ENCODE measurements at regions not wholly inside any gene's neighbourhood (a gene's known extent, or its start where the extent isn't known, plus 50 kb on each side); places are given as distances from the start of the nearest gene placed in this dataset.
A peak's percentile ranks its signal among the peaks of the same experiment; 100 is the strongest.
"Not testable (repeated sequence)": the region's sequence is repeated elsewhere in the genome, so short reads cannot be mapped to it uniquely, and the experiment has no call there.

DNA sequence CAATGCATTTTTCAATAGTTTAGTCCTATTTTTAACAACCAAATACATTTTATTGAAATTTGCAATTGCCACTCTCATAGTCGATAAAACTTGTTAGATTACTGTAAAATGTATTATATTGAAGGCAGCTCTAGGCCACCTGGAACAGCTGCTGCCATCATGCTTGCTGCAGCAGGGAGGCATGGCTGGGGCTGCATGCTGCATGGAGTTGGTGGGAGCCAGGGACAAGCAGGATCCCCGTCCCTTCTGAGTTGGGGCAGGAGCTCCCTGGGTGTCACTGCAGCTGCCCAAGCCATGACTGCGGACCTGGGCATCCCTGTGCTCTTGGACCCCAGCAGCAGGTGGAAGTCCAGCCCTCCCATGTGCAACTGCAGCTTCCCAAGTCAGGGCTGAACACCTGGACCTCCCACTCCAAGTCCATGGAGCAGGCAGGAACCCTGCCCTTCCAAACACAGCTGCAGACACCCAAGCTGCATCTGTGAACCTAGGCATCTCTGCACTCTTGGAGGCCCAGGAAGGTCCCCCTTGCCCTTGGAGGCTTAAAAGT, 742.0 kb downstream of the ZBBX start:
- TF ChIP-seq, protein P1, sequence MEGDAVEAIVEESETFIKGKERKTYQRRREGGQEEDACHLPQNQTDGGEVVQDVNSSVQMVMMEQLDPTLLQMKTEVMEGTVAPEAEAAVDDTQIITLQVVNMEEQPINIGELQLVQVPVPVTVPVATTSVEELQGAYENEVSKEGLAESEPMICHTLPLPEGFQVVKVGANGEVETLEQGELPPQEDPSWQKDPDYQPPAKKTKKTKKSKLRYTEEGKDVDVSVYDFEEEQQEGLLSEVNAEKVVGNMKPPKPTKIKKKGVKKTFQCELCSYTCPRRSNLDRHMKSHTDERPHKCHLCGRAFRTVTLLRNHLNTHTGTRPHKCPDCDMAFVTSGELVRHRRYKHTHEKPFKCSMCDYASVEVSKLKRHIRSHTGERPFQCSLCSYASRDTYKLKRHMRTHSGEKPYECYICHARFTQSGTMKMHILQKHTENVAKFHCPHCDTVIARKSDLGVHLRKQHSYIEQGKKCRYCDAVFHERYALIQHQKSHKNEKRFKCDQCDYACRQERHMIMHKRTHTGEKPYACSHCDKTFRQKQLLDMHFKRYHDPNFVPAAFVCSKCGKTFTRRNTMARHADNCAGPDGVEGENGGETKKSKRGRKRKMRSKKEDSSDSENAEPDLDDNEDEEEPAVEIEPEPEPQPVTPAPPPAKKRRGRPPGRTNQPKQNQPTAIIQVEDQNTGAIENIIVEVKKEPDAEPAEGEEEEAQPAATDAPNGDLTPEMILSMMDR (conservative IDR thresholded peaks at IDR 0.05; ENCODE audit: low read depth, low read length) = no peak
- H3K4me3 ChIP-seq (ENCODE audit: low read length) = no peak overlapping the region
- no peak for DNase-seq (ENCODE audit: low read depth)

DNA sequence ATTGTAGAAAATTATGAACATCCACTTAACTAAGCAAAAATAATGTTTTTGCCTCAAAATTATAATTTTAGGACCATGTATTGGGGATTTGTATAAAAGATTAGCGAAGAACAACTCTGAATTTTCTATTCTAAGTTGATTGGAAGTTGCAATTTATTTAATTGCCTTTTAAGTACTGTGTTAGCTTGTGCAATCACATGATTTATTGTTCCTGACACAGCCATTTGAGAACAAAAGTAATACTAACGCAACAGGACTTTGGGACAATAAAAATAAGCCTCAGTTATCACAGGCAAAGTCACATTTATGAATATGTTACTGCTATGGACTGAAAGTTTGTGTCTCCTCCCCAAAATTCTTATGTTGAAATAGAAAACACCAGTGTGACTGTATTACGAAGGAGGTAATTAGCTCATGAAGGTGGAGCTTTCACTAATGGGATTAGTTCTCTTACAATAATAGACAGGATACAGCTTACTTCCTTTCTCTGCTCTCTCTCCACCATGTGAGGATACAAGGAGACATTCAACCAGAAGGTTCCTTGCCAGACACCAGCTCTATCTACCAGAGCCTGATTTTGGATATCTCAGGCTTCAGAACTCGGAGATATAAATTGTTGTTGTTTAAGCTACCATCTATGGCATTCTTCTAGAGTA, 745.9 kb downstream of the ZBBX start:
- DNase-seq (ENCODE audit: low read depth) = peak; percentile 6

DNA sequence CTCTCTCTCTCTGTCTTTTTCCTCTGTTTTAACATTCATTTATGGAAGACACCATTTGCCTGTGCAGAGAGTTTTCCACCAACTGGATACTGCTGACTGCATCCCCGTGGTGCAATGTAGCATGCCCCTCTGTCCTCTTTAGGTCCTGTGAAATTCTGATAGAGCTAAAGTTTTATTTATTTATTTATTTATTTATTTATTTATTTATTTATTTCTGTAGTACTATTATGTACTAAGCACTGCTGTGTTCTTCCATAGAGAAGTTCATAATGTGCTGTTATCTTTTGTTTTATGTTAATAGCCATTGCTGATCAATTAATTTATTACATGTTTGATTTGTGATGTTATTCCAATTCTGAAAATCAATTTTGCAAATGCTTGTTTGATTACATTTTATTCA, 749.9 kb downstream of the ZBBX start:
- DNase-seq (ENCODE audit: low read depth) = no peak
- no peak overlapping the region for H3K4me3 ChIP-seq (ENCODE audit: low read length)
- TF ChIP-seq, protein P1 (conservative IDR thresholded peaks at IDR 0.05; ENCODE audit: low read depth, low read length) = no peak

More for the DNA sequence above, 745.9 kb downstream of the ZBBX start:
- TF ChIP-seq, protein P1 (conservative IDR thresholded peaks at IDR 0.05; ENCODE audit: low read depth, low read length) = no peak
- no peak overlapping the region for H3K4me3 ChIP-seq (ENCODE audit: low read length)

DNA sequence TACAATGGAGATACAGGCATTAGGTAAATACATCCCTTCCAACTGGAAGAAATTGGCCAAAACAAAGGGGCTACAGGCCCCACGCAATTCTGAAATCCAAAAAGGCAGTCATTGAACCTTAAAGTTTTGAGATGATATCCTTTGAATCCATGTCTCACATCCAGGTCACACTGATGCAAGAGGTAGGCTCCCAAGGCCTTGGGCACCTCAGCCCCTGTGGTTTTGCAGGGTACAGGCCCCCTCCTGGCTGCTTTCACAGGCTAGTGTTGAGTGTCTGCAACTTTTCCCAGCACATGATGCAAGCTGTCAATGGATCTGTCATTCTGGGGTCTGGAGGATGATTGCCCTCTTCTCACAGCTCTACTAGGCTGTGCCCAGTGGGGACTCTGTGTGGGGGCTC, 766.7 kb downstream of the ZBBX start:
- DNase-seq (ENCODE audit: low read depth) = no peak
- TF ChIP-seq, protein P1 (conservative IDR thresholded peaks at IDR 0.05; ENCODE audit: low read depth, low read length) = no peak

DNA sequence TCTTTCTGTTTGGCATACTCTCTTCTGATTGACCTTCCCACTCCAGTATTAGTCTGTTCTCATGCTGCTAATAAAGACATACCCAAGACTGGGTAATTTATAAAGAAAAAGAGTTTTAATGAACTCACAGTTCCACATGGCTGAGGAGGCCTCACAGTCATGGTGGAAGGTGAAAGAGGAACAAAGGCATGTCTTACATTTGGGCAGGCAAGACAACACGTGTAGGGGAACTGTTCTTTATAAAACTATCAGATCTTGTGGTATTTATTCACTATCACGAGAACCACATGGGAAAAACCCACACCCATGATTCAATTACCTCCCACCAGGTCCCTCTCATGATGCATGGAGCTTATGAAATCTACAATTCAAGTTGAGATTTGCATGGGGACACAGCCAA, 767.3 kb downstream of the ZBBX start:
- not testable (repeated sequence) for DNase-seq (ENCODE audit: low read depth); H3K4me3 ChIP-seq (ENCODE audit: low read length)

More for the DNA sequence above, 766.7 kb downstream of the ZBBX start:
- H3K4me3 ChIP-seq (ENCODE audit: low read length) = no peak overlapping the region

DNA sequence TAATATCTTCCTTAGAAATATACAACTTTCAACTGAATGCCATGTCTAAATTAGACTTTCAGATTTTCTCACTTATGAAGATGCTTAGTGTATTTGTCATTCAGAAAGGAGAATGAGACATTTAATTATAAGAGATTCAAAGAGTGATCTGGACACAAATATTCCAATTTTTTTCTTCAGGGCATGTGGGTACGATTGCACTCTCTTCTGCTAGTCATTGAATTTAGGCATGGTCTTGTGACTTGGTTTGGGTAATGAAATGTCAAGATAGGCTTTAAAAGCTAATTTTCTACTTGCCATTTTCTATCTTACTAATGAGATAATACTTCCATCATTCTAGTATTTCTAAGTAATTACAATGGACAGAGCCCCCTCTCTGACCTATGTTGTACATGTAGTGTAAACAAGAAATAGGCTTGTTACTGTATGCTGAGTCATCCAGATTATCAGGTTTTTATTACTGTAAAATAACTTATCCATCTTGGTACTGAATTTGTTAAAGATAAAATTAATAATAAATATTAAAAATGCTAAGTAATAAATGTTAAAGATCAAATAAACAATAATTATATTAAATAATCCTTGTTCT, 770.8 kb upstream of the BCHE start:
- TF ChIP-seq, protein P1 (conservative IDR thresholded peaks at IDR 0.05; ENCODE audit: low read depth, low read length) = no peak
- H3K4me3 ChIP-seq (ENCODE audit: low read length) = no peak overlapping the region
- DNase-seq (ENCODE audit: low read depth) = no peak

DNA sequence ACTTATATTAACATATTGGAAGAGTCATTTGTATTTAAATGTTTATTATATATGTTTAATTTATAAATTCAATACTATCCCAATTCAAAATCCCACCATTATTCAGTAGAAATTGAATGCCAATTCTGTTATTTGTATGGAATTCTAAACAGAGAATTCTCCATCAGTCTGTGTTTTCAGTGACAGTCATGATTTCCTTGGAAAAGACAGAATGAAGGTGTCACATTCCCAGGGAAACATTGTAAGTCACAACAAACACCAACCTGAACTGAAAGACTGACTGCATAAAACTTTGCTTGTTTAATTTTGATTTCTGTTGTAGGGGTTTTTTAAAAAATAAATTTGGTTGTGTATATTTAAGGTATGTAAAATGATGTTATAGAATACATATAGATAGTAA, 769.8 kb upstream of the BCHE start:
- H3K4me3 ChIP-seq (ENCODE audit: low read length) = no peak overlapping the region
- no peak for DNase-seq (ENCODE audit: low read depth)
- TF ChIP-seq, protein P1 (conservative IDR thresholded peaks at IDR 0.05; ENCODE audit: low read depth, low read length) = no peak
